Kidney glomerular epithelial cell (primary cell): ENCODE measurements at regions not wholly inside any gene's neighbourhood (a gene's known extent, or its start where the extent isn't known, plus 50 kb on each side); places are given as distances from the start of the nearest gene placed in this dataset.

Experiments used
- DNase-seq: peaks from one replicate; lab custom pipeline; 2025; lab: John Stamatoyannopoulos, UW

DNA sequence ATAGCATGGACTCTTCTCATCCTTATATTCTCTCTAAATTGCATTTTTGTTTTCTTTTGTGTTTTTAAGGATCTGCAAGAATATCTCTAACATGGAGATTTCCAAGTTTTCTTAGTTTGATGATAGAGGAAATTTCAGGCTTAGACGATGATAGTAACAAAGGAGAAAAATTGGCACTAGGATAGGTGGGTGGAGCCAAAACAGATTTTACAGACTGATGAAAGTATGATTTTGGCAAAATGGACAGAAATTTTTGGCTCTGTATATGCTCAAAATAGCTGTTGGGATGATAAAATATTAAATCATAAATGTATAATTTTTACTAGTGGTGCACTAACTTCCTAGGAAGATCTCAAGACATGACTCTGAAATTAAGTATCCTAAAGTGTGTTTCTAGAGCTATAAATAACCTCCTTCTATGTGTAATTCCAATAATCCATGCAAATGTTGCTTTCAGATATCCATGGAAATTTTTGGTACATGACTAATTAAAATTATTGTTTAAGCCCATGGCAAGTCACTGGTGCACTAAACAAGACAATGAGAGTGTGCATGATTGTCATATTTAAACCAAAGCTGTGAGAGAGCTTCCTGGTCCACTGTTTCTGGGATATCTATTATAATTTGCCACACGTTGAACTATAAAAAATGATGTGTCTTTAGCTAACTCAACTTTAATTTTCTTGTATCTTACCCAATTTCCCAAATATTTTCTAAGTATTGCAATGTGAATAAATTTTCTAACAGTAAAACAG lies 55.8 kb upstream of the NBEA start:
- DNase-seq, result no peak

DNA sequence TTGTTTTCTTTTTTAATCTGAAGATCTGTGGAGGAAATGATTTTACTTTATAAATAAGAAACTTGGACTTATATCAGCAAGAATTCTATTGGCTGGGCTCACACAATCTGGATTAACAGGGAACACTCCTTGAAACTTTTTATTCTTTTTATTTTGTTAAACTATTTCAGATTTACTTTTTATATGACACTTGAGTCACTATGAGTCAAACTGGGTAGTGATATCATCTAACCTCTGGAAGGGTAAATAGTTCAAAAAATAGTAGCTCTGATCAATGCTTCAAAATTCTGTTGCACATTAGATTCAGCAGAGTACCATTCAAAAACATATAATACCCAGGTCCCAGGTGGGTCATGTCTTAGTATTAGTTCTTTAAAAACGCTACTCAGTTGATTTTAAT lies 55.1 kb upstream of the NBEA start:
- no peak for DNase-seq
